CD4-positive, alpha-beta T cell treated with Interleukin-12 subunit alpha and Interleukin-12 subunit beta, for 1 hour (primary cell): ENCODE measurements at regions not wholly inside any gene's neighbourhood (a gene's known extent, or its start where the extent isn't known, plus 50 kb on each side); places are given as distances from the start of the nearest gene placed in this dataset.

Experiments
- DNase-seq: peaks from one replicate; pipeline ENCODE4 v3.0.0-alpha.2; 2020

GRCh38 chr3:157700405-157700804 lies 197.2 kb upstream of the VEPH1 start:
- DNase-seq, result no peak

- DNase-seq, result no peak
Observed at GRCh38 chr3:157695586-157695985, 192.4 kb upstream of the VEPH1 start.

- DNase-seq, result no peak
Observed at GRCh38 chr3:157695103-157695502, 191.9 kb upstream of the VEPH1 start.

- DNase-seq, result no peak
Observed at GRCh38 chr3:157693762-157694161, 190.5 kb upstream of the VEPH1 start.

GRCh38 chr3:157692468-157692867 lies 189.3 kb upstream of the VEPH1 start:
- DNase-seq, result no peak

- DNase-seq, result no peak
Observed at GRCh38 chr3:157683668-157684067, 180.5 kb upstream of the VEPH1 start.

GRCh38 chr3:157672061-157672460 lies 168.8 kb upstream of the VEPH1 start:
- no peak for DNase-seq

- DNase-seq, result no peak
Observed at GRCh38 chr3:157671656-157672055, 168.4 kb upstream of the VEPH1 start.

GRCh38 chr3:157669416-157669815 lies 166.2 kb upstream of the VEPH1 start:
- DNase-seq, result no peak

- DNase-seq, result no peak
Observed at GRCh38 chr3:157667493-157667892, 164.3 kb upstream of the VEPH1 start.

GRCh38 chr3:157662171-157662570 lies 159.0 kb upstream of the VEPH1 start:
- DNase-seq, result no peak

GRCh38 chr3:157660847-157661246 lies 157.6 kb upstream of the VEPH1 start:
- DNase-seq, result no peak

GRCh38 chr3:157652366-157652765 lies 149.2 kb upstream of the VEPH1 start:
- DNase-seq, result no peak

GRCh38 chr3:157650699-157651098 lies 147.5 kb upstream of the VEPH1 start:
- no peak for DNase-seq

- no peak for DNase-seq
Observed at GRCh38 chr3:157650172-157650571, 147.0 kb upstream of the VEPH1 start.

GRCh38 chr3:157649511-157649910 lies 146.3 kb upstream of the VEPH1 start:
- no peak for DNase-seq

- no peak for DNase-seq
Observed at GRCh38 chr3:157647820-157648219, 144.6 kb upstream of the VEPH1 start.

- DNase-seq, result no peak
Observed at GRCh38 chr3:157639756-157640426, 136.7 kb upstream of the VEPH1 start.

- no peak for DNase-seq
Observed at GRCh38 chr3:157637866-157638265, 134.7 kb upstream of the VEPH1 start.

GRCh38 chr3:157633241-157633640 lies 130.0 kb upstream of the VEPH1 start:
- DNase-seq, result no peak

- no peak for DNase-seq
Observed at GRCh38 chr3:157632075-157632474, 128.9 kb upstream of the VEPH1 start.

GRCh38 chr3:157631478-157631877 lies 128.3 kb upstream of the VEPH1 start:
- DNase-seq, result no peak

- DNase-seq, result no peak
Observed at GRCh38 chr3:157626817-157627216, 123.6 kb upstream of the VEPH1 start.

- no peak for DNase-seq
Observed at GRCh38 chr3:157624801-157625200, 121.6 kb upstream of the VEPH1 start.

GRCh38 chr3:157618886-157619285 lies 115.7 kb upstream of the VEPH1 start:
- no peak for DNase-seq
